ENCODE measurements at regions not wholly inside any gene's neighbourhood (a gene's known extent, or its start where the extent isn't known, plus 50 kb on each side); places are given as distances from the start of the nearest gene placed in this dataset.
A peak's percentile ranks its signal among the peaks of the same experiment; 100 is the strongest.

DNA sequence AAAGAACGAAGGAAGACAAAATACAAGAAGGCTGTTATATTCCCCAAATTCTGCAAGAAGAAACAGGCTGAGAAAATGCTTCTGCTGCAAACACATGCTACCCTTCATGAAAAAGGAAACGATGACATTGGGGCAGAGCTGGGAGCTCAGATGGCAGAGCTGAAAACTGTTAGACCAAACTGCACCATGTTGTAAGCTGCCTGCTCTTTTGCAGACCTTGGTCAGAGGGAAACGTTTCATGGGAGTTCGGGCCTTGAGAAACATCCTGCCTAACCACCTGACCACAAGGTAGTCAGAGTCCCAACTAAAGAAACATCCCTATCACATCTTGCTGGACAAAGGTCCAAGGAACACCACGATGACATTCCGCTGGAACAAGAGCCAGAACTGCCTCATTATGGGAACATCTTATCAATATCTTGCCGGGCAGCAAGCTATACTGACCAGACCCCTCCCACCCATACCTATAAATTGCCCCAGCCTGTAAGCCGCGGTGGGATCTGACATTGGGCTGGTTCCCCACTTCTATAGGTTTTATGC, 110.7 kb upstream of the CTSC start:
- no peak for DNase-seq (ENCODE audit: low read depth in 2 of 2)

DNA sequence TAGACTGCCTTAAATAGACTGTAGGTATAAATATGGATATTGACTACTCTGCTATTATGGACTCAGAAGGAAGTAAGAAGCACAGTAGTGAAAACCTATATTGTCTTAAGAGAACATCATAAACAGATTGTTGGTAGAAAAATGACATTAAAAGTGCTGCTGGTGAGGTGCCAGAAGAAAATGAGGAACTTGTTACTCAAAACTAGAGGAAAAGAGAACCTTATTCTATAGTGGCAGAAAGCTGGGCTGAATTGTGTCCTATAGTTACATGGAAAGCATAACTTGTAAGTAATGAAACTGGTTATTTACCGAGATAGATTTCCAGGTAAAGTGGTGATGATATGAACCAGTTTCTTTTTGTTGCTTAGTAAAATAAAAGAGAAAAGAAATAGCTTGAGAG, 109.7 kb upstream of the CTSC start:
- no peak for DNase-seq (ENCODE audit: low read depth in 2 of 2)

DNA sequence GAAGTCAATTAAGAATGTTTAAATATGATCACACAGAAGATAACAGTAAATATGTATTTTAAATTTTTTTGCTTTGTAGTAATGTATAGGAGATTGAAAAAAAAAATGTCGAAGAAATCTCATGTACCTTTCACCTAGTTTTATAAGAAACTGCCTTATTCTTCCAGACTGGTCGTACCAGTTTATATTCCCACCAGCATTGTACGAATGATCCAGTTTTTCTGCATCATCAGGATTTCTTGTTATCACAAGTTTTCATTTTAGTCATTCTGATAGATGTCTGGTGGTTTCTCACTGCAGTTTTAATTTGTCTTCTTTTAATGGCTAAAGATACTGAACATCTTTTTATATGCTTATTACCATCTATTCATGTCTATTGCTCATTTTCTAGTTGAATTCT, 101.8 kb upstream of the CTSC start:
- DNase-seq (ENCODE audit: low read depth in 2 of 2): no peak

DNA sequence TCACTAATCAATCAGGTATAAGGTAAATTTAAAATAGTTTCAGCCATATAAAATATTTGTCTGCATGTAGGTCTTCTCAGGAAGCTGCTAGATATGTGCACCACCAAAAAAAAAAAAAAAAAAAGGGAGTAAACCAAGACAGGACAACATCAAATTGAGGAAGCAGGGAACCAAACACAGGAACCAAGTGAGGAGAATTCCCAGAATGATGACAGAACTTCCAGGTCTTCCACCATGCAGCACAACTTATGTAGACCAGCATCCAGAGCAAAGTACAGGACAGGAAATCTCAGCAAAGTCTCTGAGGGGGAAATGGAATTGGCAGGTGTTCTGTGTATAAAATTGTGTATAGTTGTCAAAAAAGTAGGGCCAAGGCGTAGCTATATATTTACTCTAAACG, 101.2 kb upstream of the CTSC start:
- DNase-seq (ENCODE audit: low read depth in 2 of 2): no peak

DNA sequence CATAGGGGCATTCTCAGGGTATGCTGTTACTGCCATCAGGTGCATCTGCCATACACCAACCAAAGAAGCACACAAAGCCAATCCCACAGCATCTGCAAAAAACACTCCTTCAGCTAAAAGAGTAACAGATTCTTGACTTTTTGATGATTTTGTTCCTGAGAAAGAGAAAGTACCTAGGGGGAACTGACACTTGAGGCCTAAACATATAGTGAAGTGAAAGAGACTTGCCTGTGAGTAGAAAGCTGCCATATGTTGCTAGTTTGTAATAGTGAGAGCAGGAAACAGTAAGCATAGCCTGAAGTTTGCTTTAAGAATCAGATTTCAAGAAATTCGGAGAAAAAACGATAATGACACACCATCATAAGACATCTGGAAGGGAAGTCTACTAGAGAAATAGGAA, 97.9 kb upstream of the CTSC start:
- DNase-seq (ENCODE audit: low read depth in 2 of 2): no peak

DNA sequence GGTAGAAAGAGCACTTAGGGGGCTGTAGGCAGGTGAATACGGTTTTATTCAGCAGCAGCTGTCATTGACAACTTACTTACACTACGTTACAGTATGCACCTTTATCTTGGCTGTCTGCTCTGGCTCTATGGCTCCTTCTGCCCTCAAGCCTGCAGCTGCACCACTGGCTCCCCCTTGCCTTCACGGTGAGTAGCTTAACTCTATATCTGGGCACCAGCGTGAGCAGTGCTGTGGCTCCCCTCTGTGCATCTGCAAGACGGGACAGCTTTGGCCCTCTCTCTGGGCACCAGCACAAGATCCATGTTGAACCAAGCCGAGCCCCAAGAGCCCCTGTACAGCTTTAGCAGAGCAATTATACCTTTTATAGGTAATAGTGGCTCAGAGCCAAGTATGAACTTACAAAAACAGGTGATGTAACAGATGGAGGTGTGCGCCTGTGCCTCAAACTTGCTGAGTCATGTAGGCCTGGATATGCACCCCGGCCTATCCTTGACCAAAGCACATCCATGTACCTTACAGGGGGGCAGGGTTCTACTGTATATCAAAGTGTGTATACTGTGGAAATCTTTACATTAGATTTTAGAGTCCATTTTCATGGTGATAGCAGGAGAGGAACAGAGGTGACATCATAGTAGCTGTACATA, 96.9 kb upstream of the CTSC start:
- DNase-seq (ENCODE audit: low read depth in 2 of 2): no peak

DNA sequence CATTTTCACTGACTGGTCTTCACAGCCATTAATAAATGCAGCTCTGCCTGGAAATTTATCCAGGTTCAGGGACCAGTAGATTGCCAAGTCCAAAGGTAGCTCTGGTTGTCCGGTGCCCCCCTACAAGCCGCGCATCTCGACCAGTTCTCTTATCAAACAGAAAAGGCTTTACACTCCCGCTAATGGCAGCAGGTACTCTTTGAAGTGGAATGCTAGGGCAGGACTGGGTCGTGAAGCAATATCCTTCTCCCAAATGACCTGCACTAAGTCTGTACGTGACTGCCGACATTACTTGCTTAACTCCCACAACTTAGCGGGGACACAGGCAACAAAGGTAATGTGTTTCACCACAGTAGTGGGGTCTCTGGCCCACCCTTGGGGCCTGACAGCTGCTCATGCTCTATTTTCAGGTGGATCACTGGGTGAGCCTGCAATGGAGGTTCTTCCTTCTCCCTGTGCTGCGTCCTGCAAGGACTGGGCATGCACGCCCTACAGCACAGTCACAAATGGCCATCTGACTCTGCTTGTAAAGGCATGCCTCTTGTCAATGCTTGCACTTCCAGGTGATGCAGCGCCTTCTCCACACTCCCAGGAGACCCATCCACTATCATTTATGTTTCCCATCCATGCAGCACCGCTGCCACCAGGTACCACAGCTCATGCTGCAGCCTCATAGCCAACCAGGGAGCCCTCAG, 96.1 kb upstream of the CTSC start:
- no peak for DNase-seq (ENCODE audit: low read depth in 2 of 2)

DNA sequence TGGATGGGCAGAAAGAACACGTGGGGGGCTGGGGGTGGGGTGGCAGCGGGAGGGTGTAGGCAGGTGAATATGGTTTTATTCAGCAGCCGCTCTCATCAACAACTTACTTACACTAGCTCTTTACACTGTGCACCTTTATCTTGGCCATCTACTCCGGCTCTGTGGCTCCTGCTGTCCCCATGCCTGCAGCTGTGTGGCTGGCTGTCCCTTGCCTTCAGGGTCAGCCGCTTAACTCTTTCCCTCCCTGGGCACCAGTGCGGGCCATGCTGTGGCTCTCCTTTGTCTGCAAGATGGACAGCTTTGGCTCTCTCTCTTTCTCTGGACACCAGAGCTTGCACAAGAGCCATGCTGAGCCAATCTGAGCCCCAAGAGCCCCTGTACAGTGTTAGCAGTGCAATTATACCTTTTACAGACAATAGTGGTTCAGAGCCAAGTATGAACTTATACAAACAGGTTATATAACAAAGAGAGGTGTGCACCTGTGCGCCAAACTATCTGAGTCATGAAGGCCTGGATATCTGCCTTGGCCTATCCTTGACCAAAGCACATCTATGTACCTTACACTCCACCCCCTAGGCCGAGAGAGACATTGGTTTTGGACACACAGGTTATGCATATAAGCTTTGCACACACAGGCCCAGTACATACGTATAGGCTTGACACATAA, 94.3 kb upstream of the CTSC start:
- no peak for DNase-seq (ENCODE audit: low read depth in 2 of 2)

DNA sequence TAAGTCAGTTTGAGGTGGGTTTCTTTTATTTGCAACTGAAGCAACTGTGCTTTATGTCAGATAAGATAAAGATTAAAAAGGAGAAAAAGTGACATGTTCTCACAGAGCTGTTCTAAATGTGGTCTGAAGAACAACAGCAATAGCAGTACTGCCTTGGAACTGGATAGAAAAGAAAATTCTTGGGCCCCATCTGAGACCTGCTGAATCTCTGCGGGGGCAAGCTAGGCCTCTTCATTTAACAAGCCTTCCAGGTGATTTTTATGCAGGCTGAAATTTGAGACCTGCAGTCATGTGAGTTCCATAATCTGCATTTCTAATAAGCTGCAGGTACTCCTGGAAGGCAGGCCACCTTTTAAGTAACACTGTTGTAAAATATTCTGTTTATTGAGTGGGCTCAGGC, 91.4 kb upstream of the CTSC start:
- no peak for DNase-seq (ENCODE audit: low read depth in 2 of 2)

DNA sequence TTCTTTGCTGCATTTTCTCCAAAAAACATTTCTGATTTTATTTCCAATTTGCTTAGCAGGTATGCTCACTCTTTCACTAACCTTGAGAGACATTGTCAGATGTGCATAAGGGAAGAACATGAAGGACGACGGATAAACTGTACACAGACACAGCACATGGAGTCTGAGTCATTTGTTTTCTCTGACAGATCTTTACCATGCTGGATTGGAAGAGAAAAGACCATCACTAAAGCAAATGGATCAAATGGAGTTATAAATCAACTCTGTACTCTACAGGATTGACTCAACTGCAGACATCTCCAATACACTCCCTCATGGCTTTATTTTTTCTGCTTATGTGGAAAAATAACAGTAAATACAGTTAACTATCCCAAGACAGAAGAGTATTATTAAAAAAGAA, 90.2 kb upstream of the CTSC start:
- DNase-seq (ENCODE audit: low read depth in 2 of 2): no peak

DNA sequence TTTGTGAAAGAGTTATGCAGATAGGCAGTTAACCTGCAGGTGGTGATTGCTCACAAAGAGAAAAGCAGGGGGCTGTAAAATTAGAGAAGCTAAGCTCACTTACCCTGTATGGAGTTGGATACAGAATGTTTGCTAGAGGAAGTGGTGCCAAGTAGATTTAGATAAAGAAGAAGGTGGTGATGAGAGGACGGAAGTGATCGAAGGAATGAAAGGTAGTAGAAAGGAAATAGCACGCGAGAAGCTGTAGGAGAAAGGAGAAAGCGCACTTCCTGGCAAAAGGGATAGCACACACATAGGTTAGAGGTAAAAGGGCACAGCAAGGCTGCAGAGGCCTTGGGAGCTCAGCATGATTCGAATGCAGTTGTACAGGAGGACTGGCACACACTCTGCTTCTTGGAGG, 87.3 kb upstream of the CTSC start:
- no peak for DNase-seq (ENCODE audit: low read depth in 2 of 2)

DNA sequence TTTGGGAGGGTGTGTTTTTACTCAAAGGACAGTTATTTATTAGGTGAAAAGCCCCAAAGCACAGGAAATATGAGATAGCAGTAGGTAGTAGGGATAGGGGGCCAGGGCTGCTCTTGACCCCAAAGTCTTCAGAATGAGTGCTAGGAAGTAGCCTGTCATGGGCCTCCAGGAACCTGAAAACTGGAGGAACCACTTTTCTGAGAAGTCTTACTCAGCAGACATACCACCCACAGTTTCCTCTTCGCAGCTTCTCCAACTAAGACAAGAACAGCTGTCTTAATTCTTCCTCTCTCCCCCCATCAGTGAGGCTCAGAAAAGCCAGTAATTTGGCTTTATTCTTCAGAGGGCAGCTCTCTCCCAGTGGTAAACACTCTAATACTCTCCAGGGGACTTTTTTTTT, 84.0 kb upstream of the CTSC start:
- DNase-seq (ENCODE audit: low read depth in 2 of 2): peak; percentile 21 to 32

DNA sequence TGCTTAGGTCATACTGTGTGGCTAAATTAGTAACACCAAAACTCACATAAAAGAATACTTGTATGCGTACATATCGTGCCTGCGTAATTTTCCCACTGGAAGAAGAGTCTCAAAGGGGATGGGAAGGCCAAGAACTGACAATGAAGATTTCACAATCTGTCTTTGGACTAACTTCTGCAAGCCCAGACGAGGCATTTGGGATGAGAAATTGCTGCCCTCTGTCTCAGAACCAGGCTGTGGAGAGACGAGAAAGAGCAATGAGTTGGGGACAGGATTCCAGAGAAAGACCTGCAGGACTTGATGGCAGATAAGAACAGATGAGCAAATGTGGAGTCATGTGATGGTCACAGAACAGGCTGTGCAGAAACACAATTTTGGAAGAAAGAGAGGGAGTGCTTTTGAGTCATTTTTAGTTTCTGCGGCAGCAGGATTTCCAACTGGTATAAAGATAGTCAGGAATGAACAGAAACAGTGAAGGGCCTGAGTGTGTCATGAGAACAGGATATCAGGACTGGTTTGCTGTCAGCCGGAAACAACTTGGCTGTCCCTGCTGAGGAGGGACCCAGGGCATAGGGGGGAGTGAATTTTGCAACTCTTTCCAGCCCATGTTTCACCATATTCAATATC, 82.7 kb upstream of the CTSC start:
- DNase-seq (ENCODE audit: low read depth in 2 of 2): no peak

DNA sequence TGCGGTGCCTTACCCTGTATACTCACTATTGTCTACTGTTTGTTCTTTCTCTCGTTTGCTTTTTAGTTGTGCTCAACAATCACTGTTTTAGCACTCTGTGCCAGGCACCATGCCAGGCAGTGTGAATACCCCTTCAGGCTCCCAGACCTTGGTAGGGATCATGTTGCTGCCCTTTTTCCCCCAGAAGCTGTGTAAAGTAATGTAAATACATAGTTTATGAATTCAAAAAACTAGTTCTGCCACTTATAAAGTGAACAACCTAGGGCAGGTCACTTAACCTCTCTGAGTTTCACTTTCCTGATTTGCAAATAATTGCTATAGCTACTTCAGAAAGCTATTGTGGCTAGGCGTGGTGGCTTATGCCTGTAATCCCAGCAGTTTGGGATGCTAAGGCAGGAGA, 81.0 kb upstream of the CTSC start:
- DNase-seq (ENCODE audit: low read depth in 2 of 2): no peak

DNA sequence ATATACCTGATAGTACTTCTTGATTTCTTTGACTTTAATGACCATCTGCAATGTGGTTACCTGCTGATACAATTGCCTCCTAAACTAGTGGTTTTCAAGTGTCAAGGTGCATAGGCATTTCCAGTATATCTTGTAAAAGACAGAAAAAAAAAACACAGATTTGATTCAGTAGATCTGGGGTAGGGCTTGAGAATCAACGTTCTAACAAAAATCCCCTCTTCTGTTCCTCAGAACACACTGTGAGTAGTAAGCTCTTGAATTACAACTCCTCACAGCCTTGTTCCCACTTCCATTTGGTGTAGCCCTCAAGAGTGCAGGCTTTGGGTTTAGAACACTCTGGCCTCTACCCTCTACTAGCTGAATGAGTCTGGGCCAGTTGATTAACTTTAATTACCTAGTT, 78.0 kb upstream of the CTSC start:
- no peak for DNase-seq (ENCODE audit: low read depth in 2 of 2)

DNA sequence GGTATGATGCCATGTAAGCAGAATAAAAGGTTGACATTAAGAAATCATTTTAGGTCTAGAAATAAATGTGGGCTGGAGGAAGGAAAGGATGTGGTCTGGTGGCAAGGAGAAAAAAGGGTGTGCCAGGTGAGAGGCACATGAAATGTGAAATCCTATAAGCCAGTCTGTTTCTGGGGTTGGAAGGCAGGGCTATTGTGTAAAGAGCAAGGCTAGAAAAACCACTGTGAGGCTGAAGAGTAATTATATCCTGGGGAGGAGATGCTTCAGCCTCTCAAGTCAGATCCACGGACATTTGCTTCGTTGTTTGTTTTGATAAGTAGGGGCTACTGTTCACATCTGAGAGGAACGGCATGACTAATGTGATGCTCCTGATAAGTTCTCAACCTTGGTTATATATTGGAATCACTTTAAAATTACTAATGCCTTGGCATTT, 77.5 kb upstream of the CTSC start:
- no peak for DNase-seq (ENCODE audit: low read depth in 2 of 2)

DNA sequence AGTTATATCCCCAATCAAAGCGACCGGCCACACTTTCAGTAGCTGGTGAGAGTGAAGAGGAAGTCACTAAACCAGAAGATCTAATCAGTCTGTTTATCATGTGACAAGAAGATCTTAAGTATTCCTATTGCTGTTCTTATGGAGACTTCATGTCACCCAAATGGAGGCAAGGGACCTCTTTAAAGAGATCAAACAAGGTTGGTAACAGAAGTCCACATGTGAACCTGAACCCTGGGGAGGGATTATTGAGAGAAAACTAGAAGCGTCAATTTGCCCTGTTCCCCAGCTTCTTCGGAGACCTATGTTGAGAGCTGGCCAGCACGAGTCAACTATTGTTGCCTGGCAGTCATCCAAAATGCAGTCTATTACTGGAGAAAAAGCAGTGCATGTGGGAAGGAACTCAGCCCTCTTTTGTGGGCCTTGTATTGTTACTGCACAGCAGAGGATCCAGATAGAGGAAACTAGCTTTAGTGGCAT, 76.9 kb upstream of the CTSC start:
- peak in 1 of 2 donors; percentile 5 for DNase-seq (ENCODE audit: low read depth in 2 of 2)

DNA sequence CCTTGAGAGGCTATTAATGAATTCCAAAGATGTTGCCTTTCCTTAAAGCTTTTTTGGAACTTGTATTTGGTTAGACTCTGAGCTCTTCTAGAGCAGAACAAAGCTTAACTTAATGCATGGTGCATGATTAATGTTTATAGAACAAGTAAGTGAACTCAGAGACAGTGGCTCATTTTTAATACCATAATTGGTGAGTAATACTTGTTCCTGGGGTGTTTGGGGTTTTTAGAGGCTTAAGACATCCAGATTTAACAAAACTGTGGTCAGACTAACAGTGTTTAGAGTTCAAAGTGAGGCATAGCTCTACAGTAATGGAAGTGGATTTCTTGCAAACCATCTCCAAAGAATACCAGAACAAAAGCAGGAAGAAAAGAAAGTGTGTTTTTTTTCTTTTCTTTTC, 73.7 kb upstream of the CTSC start:
- DNase-seq (ENCODE audit: low read depth in 2 of 2): no peak

DNA sequence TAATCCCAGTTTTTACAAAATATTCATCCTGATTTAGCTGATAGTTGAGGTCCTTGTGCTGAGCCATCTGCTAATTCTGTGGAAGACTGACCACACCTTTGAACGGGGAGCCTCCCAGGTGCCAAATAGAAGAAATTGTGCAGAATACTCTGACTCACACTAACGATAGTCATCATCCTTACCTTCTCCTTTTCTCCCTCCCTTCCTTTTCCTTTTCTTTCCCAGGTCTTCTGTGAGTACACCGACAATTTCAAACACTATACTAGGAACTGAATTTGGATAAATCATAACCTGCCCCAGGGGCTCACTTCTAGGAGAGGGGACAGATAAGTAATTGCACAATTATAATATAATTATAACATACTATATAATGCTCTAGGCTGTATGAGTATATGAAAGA, 73.1 kb upstream of the CTSC start:
- no peak for DNase-seq (ENCODE audit: low read depth in 2 of 2)

DNA sequence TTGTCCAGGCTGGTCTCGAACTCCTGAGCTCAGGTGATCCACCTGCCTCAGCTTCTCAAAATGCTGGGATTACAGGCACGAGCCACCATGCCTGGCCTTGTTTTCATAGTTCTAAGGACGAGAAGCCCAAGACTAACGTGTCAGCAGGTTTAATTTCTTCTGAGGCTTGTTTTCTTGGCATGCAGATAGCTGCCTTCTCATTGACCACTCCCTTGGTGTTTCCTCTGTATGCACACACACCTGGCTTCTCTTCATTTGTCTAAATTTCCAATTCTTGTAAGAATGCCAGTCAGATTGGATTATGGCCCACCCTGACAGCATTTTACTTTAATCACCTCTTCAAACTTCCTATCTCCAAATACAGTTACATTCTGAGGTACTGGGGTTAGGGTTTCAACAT, 72.5 kb upstream of the CTSC start:
- DNase-seq (ENCODE audit: low read depth in 2 of 2): no peak

DNA sequence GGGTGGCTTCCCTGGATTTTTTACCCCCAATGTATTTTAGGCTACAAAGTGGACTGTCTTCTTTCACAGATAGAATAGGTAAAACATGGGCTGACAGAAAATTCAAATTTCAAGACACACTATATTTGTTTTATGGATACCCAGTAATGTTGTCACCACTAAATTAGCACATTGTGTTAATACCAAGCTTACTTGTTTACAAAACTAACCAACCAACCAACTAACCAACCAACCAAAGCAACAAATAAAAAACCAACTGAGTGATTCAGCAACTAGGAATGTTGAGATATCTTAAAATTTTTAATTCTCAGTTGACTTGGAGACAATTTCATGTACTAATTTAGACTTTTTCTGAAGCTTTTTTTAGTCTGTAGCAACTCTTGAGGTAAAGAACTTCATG, 69.3 kb upstream of the CTSC start:
- no peak for DNase-seq (ENCODE audit: low read depth in 2 of 2)

DNA sequence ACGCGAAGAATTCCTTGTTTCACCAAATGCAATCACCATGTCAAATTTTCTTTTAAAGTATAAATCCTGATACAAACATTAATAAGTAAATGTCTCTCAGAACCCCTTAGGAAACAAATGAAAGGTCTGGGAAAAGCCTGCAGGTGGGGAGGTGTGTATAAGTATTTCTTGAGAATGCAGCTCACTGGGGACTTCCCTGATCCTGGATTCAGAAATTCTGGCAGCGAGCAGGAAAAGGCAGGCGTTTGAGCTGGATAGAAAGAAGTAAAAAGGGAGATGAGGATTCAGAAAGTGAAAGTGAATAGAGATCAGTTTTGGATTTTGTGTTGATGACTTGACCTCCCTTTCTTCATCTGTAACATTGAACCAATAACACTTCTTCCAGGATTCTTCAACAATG, 68.3 kb upstream of the CTSC start:
- DNase-seq (ENCODE audit: low read depth in 2 of 2): no peak

Measured in activated CD4-positive, alpha-beta T cell treated with anti-CD3 and anti-CD28 coated beads for 24 hours (primary cell).